Nephron progenitor cell (in vitro differentiated cells): ENCODE measurements at regions not wholly inside any gene's neighbourhood (a gene's known extent, or its start where the extent isn't known, plus 50 kb on each side); places are given as distances from the start of the nearest gene placed in this dataset.

ENCODE experiments used
- DNase-seq: peaks from one replicate; pipeline ENCODE4 v3.0.0; 2021
- H3K27ac Mint-ChIP-seq: 2 replicates; pipeline ENCODE4 v1.8.0; 2021; ENCODE audit warnings: mild to moderate bottlenecking, moderate library complexity, mixed read lengths
- H3K27me3 Mint-ChIP-seq: 2 replicates; pipeline ENCODE4 v1.8.0; 2021; ENCODE audit warnings: mild to moderate bottlenecking, low read depth, mixed read lengths; ENCODE audit not compliant: poor library complexity
- H3K36me3 Mint-ChIP-seq: 2 replicates; pipeline ENCODE4 v1.8.0; 2021; ENCODE audit warnings: low read depth, mixed read lengths
- H3K4me1 Mint-ChIP-seq: 2 replicates; pipeline ENCODE4 v1.8.0; 2021; ENCODE audit warnings: mixed read lengths
- H3K4me3 Mint-ChIP-seq: 2 replicates; pipeline ENCODE4 v1.8.0; 2021; ENCODE audit warnings: mild to moderate bottlenecking, moderate library complexity, mixed read lengths
- H3K9me3 Mint-ChIP-seq: 2 replicates; pipeline ENCODE4 v1.8.0; 2021; ENCODE audit warnings: mild to moderate bottlenecking, moderate library complexity, mixed read lengths
- CTCF ChIP-seq: fragments of 200-600 bp; sonication (generic); IDR thresholded peaks from 2 replicates; pipeline ENCODE4 v1.5.0; 2021; ENCODE audit warnings: antibody characterized with exemption

GRCh38 chr5:161115941-161116340 lies 263.9 kb upstream of the ATP10B start:
- Mint-ChIP-seq H3K9me3 (no peaks in the 10 kb centered on the region), H3K27ac (no peak overlapping the region), H3K36me3 (no peaks in the 10 kb centered on the region), H3K27me3 (peaks cover 10% of the 10 kb centered on the region), H3K4me3 (no peak overlapping the region), H3K4me1 (no peaks in the 10 kb centered on the region)
- TF ChIP-seq CTCF: no peak
- no peak for DNase-seq

- Mint-ChIP-seq H3K36me3 (no peaks in the 10 kb centered on the region), H3K27me3 (peaks cover 6% of the 10 kb centered on the region), H3K9me3 (no peaks in the 10 kb centered on the region)
Measured at GRCh38 chr5:161112371-161112770, 260.4 kb upstream of the ATP10B start.

DNA sequence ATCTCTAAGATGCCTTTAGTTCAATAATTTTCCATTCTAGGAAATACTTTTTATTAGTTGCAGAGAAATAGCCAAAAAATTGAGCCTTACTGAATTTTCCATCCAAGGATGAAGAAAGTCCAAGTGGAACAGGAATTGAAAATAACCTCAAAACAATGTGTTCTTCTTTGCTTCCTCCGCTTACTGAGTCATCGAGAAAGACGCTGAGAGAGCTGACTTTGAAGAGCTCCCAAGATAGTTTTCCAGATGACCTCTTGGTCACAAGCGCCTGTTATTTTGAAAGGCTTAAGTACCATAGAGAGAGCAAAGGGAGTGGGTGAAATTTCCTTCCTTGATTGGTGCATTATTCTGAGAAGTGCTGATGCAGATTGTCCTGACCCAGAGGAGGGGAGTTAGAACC lies 253.5 kb upstream of the ATP10B start:
- no peaks in the 10 kb centered on the region for H3K36me3 Mint-ChIP-seq
- H3K4me3 Mint-ChIP-seq: no peak overlapping the region
- H3K27ac Mint-ChIP-seq: no peak overlapping the region
- no peak for TF ChIP-seq CTCF
- no peak for DNase-seq
- no peaks in the 10 kb centered on the region for H3K9me3 Mint-ChIP-seq
- H3K27me3 Mint-ChIP-seq: no peaks in the 10 kb centered on the region
- H3K4me1 Mint-ChIP-seq: peaks cover 10% of the 10 kb centered on the region

More at GRCh38 chr5:161112371-161112770, 260.4 kb upstream of the ATP10B start:
- no peak for TF ChIP-seq CTCF
- Mint-ChIP-seq H3K27ac (no peak overlapping the region), H3K4me3 (no peak overlapping the region), H3K4me1 (no peaks in the 10 kb centered on the region)
- DNase-seq: no peak

DNA sequence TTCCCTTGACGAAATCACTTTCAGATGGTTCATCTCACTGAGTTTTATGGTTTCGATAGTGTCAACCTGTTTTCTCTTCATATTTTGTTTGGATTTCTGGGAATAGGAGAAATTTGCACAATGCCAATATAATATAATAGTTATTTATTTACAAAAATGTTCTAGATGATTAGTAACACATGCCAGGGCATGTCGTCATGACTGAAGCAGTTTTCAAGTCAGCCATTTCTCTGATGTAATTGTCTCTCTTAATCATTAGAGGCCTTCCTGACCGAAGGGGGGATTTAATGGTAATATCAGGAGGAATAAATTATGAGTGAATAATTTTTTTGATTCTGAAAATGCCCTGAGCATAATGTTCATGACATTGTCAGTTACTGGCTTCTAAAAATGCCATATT lies 246.5 kb upstream of the ATP10B start:
- peaks cover 4% of the 10 kb centered on the region for H3K27me3 Mint-ChIP-seq
- no peaks in the 10 kb centered on the region for H3K9me3 Mint-ChIP-seq
- no peaks in the 10 kb centered on the region for H3K4me1 Mint-ChIP-seq
- H3K36me3 Mint-ChIP-seq: no peaks in the 10 kb centered on the region
- DNase-seq: no peak
- H3K27ac Mint-ChIP-seq: no peak overlapping the region
- TF ChIP-seq CTCF: no peak
- no peak overlapping the region for H3K4me3 Mint-ChIP-seq

DNA sequence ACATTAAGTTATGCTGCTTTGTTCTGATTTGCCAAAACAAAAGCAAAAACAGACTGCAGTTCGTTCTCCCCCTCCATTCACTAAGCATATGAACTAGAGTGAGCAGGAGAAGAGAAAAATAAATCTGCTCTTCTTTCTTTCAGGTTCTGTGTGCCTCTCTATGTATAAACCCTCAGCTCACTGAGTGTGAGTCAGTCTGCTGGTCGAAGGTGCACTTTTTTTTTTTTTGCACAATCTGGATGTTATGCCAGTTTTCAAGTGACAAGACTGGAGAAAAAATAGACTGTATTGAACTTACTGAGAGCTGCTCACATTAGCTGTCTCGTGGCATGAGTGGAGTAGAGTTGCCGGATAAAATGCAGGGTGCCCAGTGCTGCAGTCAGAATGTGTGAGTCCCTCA lies 244.6 kb upstream of the ATP10B start:
- Mint-ChIP-seq H3K4me3 (no peak overlapping the region), H3K36me3 (no peaks in the 10 kb centered on the region), H3K27me3 (peaks cover 4% of the 10 kb centered on the region), H3K9me3 (no peaks in the 10 kb centered on the region), H3K4me1 (no peaks in the 10 kb centered on the region), H3K27ac (no peak overlapping the region)
- DNase-seq: no peak
- no peak for TF ChIP-seq CTCF

GRCh38 chr5:161095953-161096352 lies 243.9 kb upstream of the ATP10B start:
- Mint-ChIP-seq H3K27me3 (peaks cover 7% of the 10 kb centered on the region), H3K4me1 (no peaks in the 10 kb centered on the region), H3K9me3 (no peaks in the 10 kb centered on the region), H3K36me3 (no peaks in the 10 kb centered on the region), H3K4me3 (no peak overlapping the region), H3K27ac (no peak overlapping the region)
- no peak for DNase-seq
- no peak for TF ChIP-seq CTCF
